H9 (cell line): ENCODE measurements at regions not wholly inside any gene's neighbourhood (a gene's known extent, or its start where the extent isn't known, plus 50 kb on each side); places are given as distances from the start of the nearest gene placed in this dataset.
A peak's percentile ranks its signal among the peaks of the same experiment; 100 is the strongest.

Source experiments
- DNase-seq: peaks from one replicate; pipeline ENCODE4 v3.0.0-alpha.2; 2017
- H2AFZ ChIP-seq: one replicate; pipeline ENCODE4 v1.6.1; 2013; ENCODE audit warnings: mild to moderate bottlenecking, low read length, control low read depth, moderate library complexity
- H2AK5ac ChIP-seq: 2 replicates; pipeline ENCODE4 v1.6.1; 2013; ENCODE audit warnings: low read length, control low read depth, mixed read lengths; ENCODE audit not compliant: insufficient read length
- H2BK120ac ChIP-seq: one replicate; pipeline ENCODE4 v1.6.1; 2013; ENCODE audit warnings: low read depth, mild to moderate bottlenecking, low read length, control low read depth, inconsistent platforms; ENCODE audit not compliant: poor library complexity, severe bottlenecking
- H2BK12ac ChIP-seq: 2 replicates; pipeline ENCODE4 v1.6.1; 2013; ENCODE audit warnings: low read length, control low read depth, mixed read lengths, low read depth; ENCODE audit not compliant: insufficient read length
- H2BK15ac ChIP-seq: 2 replicates; pipeline ENCODE4 v1.6.1; 2013; ENCODE audit warnings: low read depth, low read length, control low read depth
- H2BK20ac ChIP-seq: one replicate; pipeline ENCODE4 v1.6.1; 2013; ENCODE audit warnings: low read depth, mild to moderate bottlenecking, low read length, control low read depth, inconsistent platforms; ENCODE audit not compliant: poor library complexity, severe bottlenecking
- H2BK5ac ChIP-seq: 2 replicates; pipeline ENCODE4 v1.6.1; 2013; ENCODE audit warnings: low read length, control low read depth, mixed read lengths; ENCODE audit not compliant: insufficient read length
- H3K14ac ChIP-seq: 2 replicates; pipeline ENCODE4 v1.6.1; 2013; ENCODE audit warnings: low read length, control low read depth; ENCODE audit not compliant: insufficient read depth
- H3K18ac ChIP-seq: 2 replicates; pipeline ENCODE4 v1.6.1; 2013; ENCODE audit warnings: low read depth, mild to moderate bottlenecking, mixed read lengths, low read length, control low read depth; ENCODE audit not compliant: insufficient read length
- H3K23ac ChIP-seq: 2 replicates; pipeline ENCODE4 v1.6.1; 2013; ENCODE audit warnings: low read length, control low read depth, mixed read lengths, low read depth; ENCODE audit not compliant: insufficient read length
- H3K23me2 ChIP-seq: 2 replicates; pipeline ENCODE4 v1.6.1; 2013; ENCODE audit warnings: low read depth, mild to moderate bottlenecking, mixed read lengths, low read length, control low read depth; ENCODE audit not compliant: insufficient read length, poor library complexity, severe bottlenecking
- H3K27ac ChIP-seq: 2 replicates; pipeline ENCODE4 v1.5.1; 2013; ENCODE audit warnings: low read length, control low read depth, mixed read lengths, low read depth; ENCODE audit not compliant: insufficient read length
- H3K27me3 ChIP-seq: 2 replicates; pipeline ENCODE4 v1.6.1; 2013; ENCODE audit warnings: low read length, control low read depth, inconsistent platforms; ENCODE audit not compliant: insufficient read depth
- H3K4ac ChIP-seq: 2 replicates; pipeline ENCODE4 v1.6.1; 2013; ENCODE audit warnings: low read depth, mild to moderate bottlenecking, control low read depth, inconsistent platforms, low read length, moderate library complexity
- H3K4me1 ChIP-seq: 2 replicates; pipeline ENCODE4 v1.6.1; 2013; ENCODE audit warnings: low read length, control low read depth, inconsistent platforms; ENCODE audit not compliant: insufficient read depth
- H3K4me2 ChIP-seq: 2 replicates; pipeline ENCODE4 v1.6.1; 2013; ENCODE audit warnings: low read length, control low read depth, mixed read lengths; ENCODE audit not compliant: insufficient read length, insufficient read depth
- H3K56ac ChIP-seq: 2 replicates; pipeline ENCODE4 v1.6.1; 2013; ENCODE audit warnings: low read depth, mild to moderate bottlenecking, mixed read lengths, low read length, control low read depth; ENCODE audit not compliant: insufficient read length
- H3K79me1 ChIP-seq: 2 replicates; pipeline ENCODE4 v1.6.1; 2013; ENCODE audit warnings: low read depth, mild to moderate bottlenecking, moderate library complexity, low read length, control low read depth, inconsistent platforms; ENCODE audit not compliant: insufficient read depth, poor library complexity, severe bottlenecking
- H3K79me2 ChIP-seq: 2 replicates; pipeline ENCODE4 v1.6.1; 2013; ENCODE audit warnings: low read length, control low read depth, inconsistent platforms; ENCODE audit not compliant: insufficient read depth
- H3K9ac ChIP-seq: 2 replicates; pipeline ENCODE4 v1.6.1; 2013; ENCODE audit warnings: low read length, control low read depth, mixed read lengths; ENCODE audit not compliant: insufficient read length; ENCODE audit errors: extremely low read depth
- H3K9me3 ChIP-seq: one replicate; pipeline ENCODE4 v1.6.1; 2013; ENCODE audit warnings: low read depth, low read length, inconsistent platforms; ENCODE audit not compliant: control insufficient read depth
- H3T11ph ChIP-seq: one replicate; pipeline ENCODE4 v1.6.1; 2013; ENCODE audit warnings: mild to moderate bottlenecking, low read length, control low read depth, inconsistent platforms
- H4K20me1 ChIP-seq: one replicate; pipeline ENCODE4 v1.6.1; 2013; ENCODE audit not compliant: control insufficient read depth, insufficient read length, insufficient read depth
- H4K5ac ChIP-seq: 2 replicates; pipeline ENCODE4 v1.6.1; 2013; ENCODE audit warnings: low read depth, mild to moderate bottlenecking, mixed read lengths, low read length, control low read depth; ENCODE audit not compliant: insufficient read length
- H4K8ac ChIP-seq: replicated peaks from 2 replicates; pipeline ENCODE4 v1.6.1; 2013; ENCODE audit warnings: low read length, control low read depth, mixed read lengths, low read depth; ENCODE audit not compliant: insufficient read length
- H4K91ac ChIP-seq: 2 replicates; pipeline ENCODE4 v1.6.1; 2013; ENCODE audit warnings: low read depth, mild to moderate bottlenecking, moderate library complexity, mixed read lengths, low read length, control low read depth; ENCODE audit not compliant: insufficient read length
- H3K27ac Mint-ChIP-seq, 3 experiments: 2 replicates in 2 of 3; 3 replicates in 1 of 3; pipeline ENCODE4 v1.8.0; 2020 to 2021; ENCODE audit warnings: mixed read lengths in 3 of 3, mild to moderate bottlenecking in 1 of 3, moderate library complexity in 1 of 3
- H3K27me3 Mint-ChIP-seq: 2 replicates; pipeline ENCODE4 v1.8.0; 2021; ENCODE audit warnings: low read depth, mild to moderate bottlenecking, moderate library complexity, mixed read lengths
- H3K36me3 Mint-ChIP-seq, 3 experiments: 2 replicates in 2 of 3; 3 replicates in 1 of 3; pipeline ENCODE4 v1.8.0; 2020 to 2021; ENCODE audit warnings: low read depth in 3 of 3, mixed read lengths in 3 of 3; ENCODE audit not compliant: insufficient read depth in 1 of 3
- H3K4me1 Mint-ChIP-seq, 2 experiments: 2 replicates each; pipeline ENCODE4 v1.8.0; 2020; ENCODE audit warnings: mixed read lengths in 2 of 2
- H3K4me3 Mint-ChIP-seq, 2 experiments: 2 replicates in 1 of 2; 3 replicates in 1 of 2; pipeline ENCODE4 v1.8.0; 2020 to 2021; ENCODE audit warnings: mild to moderate bottlenecking in 2 of 2, mixed read lengths in 2 of 2, moderate library complexity in 1 of 2
- H3K9me3 Mint-ChIP-seq, 2 experiments: 2 replicates in 1 of 2; 3 replicates in 1 of 2; pipeline ENCODE4 v1.8.0; 2020; ENCODE audit warnings: mild to moderate bottlenecking in 2 of 2, mixed read lengths in 2 of 2, moderate library complexity in 1 of 2
- WGBS: extraction: QIAGEN DNeasy Blood & Tissue Kit; methylation state at CpG from one replicate; pipeline ENCODE4 v1.1.7; 2013; ENCODE audit warnings: missing lambda C conversion rate, low lambda C conversion rate, mixed read lengths; ENCODE audit not compliant: insufficient read length; ENCODE audit errors: extremely low coverage; 5-methylcytosine and 5-hydroxymethylcytosine counted together
- TF ChIP-seq, protein P1 (sequence below): fragments of 200-600 bp; sonication (generic); conservative IDR thresholded peaks from 3 replicates; pipeline ENCODE4 v1.8.0; 2021; ENCODE audit warnings: antibody characterized with exemption, mild to moderate bottlenecking

DNA sequence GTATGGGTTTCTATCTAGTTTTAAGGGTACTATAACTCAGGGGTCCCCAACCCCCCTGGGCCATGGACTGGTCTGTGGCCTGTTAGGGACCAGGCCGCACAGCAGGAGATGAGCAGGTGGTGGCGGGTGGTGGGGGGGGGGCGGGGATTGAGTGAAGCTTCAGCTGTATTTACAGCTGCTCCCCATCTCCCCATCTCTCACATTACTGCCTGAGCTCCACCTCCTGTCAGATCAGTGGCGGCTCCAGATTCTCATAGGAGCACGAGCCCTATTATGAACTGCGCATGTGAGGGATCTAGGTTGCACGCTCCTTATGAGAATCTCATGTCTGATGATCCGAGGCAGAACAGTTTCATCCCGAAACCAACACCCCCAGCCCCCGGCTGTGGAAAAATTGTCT lies 95.1 kb upstream of the SLC45A1 start:
- H2BK5ac ChIP-seq: no peak overlapping the region
- H3K4me1 ChIP-seq: no peaks in the 10 kb centered on the region
- H2BK15ac ChIP-seq: no peak overlapping the region
- H3K23me2 ChIP-seq: no peaks in the 10 kb centered on the region
- no peaks in the 10 kb centered on the region; the same call in 1 of the 2 replicates for H3K27me3 ChIP-seq
- no peaks in the 10 kb centered on the region for H3K79me2 ChIP-seq
- Mint-ChIP-seq H3K27ac (peak overlapping the region in 1 of 3 experiments; percentile 59; a peak in 1 of 7 replicates), H3K36me3 (peaks cover 1 to 9% (median 7%) of the 10 kb centered on the region in 3 experiments; a peak in 5 of 7 replicates), H3K9me3 (peaks cover 8 to 10% of the 10 kb centered on the region in 2 experiments), H3K27me3 (peaks cover 40% of the 10 kb centered on the region), H3K4me1 (peaks cover 14 to 23% of the 10 kb centered on the region in 2 experiments), H3K4me3 (no peak overlapping the region)
- H4K5ac ChIP-seq: no peak overlapping the region
- H3K4me2 ChIP-seq: no peak overlapping the region
- H3K56ac ChIP-seq: no peak overlapping the region
- H3K27ac ChIP-seq: no peak overlapping the region
- no peak for DNase-seq
- TF ChIP-seq, protein P1, sequence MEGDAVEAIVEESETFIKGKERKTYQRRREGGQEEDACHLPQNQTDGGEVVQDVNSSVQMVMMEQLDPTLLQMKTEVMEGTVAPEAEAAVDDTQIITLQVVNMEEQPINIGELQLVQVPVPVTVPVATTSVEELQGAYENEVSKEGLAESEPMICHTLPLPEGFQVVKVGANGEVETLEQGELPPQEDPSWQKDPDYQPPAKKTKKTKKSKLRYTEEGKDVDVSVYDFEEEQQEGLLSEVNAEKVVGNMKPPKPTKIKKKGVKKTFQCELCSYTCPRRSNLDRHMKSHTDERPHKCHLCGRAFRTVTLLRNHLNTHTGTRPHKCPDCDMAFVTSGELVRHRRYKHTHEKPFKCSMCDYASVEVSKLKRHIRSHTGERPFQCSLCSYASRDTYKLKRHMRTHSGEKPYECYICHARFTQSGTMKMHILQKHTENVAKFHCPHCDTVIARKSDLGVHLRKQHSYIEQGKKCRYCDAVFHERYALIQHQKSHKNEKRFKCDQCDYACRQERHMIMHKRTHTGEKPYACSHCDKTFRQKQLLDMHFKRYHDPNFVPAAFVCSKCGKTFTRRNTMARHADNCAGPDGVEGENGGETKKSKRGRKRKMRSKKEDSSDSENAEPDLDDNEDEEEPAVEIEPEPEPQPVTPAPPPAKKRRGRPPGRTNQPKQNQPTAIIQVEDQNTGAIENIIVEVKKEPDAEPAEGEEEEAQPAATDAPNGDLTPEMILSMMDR: no peak
- H3K4ac ChIP-seq: no peak overlapping the region
- H2BK20ac ChIP-seq: no peak overlapping the region
- H4K20me1 ChIP-seq: no peaks in the 10 kb centered on the region
- H2BK12ac ChIP-seq: no peak overlapping the region
- H3T11ph ChIP-seq: no peak overlapping the region
- H3K14ac ChIP-seq: no peak overlapping the region
- H2AFZ ChIP-seq: no peak overlapping the region
- no peak overlapping the region for H3K18ac ChIP-seq
- no peak overlapping the region for H4K8ac ChIP-seq
- no peak overlapping the region for H3K23ac ChIP-seq
- no peak overlapping the region for H2AK5ac ChIP-seq
- no CpG with 5 or more reads among the region's 10 CpGs for WGBS
- H4K91ac ChIP-seq: no peak overlapping the region
- H3K9me3 ChIP-seq: no peaks in the 10 kb centered on the region
- H3K9ac ChIP-seq: no peak overlapping the region
- no peaks in the 10 kb centered on the region for H3K79me1 ChIP-seq
- no peak overlapping the region for H2BK120ac ChIP-seq
